ENCODE measurements at regions not wholly inside any gene's neighbourhood (a gene's known extent, or its start where the extent isn't known, plus 50 kb on each side); places are given as distances from the start of the nearest gene placed in this dataset.

- Histone ChIP-seq H3K36me3 (ENCODE audit: low read length) (no peaks in the 10 kb centered on the region), H3K9me2 (replicated peaks; ENCODE audit: insufficient read depth, low read length) (no peaks in the 10 kb centered on the region), H3K79me2 (ENCODE audit: insufficient read depth, low read length) (no peaks in the 10 kb centered on the region), H3K4me2 (ENCODE audit: low read depth, low read length, poor library complexity, severe bottlenecking) (no peak overlapping the region), H2AFZ (ENCODE audit: low read depth, low read length, severe bottlenecking) (no peak overlapping the region), H3K9me3 (ENCODE audit: insufficient read depth, low read length) (no peaks in the 10 kb centered on the region), H3K27ac (ENCODE audit: low read depth, low read length) (no peak overlapping the region), H3K4me3 (ENCODE audit: insufficient read depth, low read length, poor library complexity, severe bottlenecking) (no peak overlapping the region), H3K27me3 (ENCODE audit: low read length) (no peaks in the 10 kb centered on the region), H3F3A (ENCODE audit: insufficient read depth) (no peaks in the 10 kb centered on the region), H4K20me1 (ENCODE audit: low read depth, low read length) (no peaks in the 10 kb centered on the region), H3K9ac (ENCODE audit: low read length) (no peak overlapping the region)
- TF ChIP-seq EZH2phosphoT487 (conservative IDR thresholded peaks at IDR 0.05; ENCODE audit: low read length) = no peak
- TF ChIP-seq, protein P1, sequence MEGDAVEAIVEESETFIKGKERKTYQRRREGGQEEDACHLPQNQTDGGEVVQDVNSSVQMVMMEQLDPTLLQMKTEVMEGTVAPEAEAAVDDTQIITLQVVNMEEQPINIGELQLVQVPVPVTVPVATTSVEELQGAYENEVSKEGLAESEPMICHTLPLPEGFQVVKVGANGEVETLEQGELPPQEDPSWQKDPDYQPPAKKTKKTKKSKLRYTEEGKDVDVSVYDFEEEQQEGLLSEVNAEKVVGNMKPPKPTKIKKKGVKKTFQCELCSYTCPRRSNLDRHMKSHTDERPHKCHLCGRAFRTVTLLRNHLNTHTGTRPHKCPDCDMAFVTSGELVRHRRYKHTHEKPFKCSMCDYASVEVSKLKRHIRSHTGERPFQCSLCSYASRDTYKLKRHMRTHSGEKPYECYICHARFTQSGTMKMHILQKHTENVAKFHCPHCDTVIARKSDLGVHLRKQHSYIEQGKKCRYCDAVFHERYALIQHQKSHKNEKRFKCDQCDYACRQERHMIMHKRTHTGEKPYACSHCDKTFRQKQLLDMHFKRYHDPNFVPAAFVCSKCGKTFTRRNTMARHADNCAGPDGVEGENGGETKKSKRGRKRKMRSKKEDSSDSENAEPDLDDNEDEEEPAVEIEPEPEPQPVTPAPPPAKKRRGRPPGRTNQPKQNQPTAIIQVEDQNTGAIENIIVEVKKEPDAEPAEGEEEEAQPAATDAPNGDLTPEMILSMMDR (IDR thresholded peaks at IDR 0.05; ENCODE audit: insufficient read depth, low read length, poor library complexity, severe bottlenecking) = no peak
Measured at GRCh38 chr10:9274206-9274755, 1219.8 kb downstream of the GATA3 start.

- Histone ChIP-seq H2AFZ (ENCODE audit: low read depth, low read length, severe bottlenecking) (no peak overlapping the region), H3K9me2 (replicated peaks; ENCODE audit: insufficient read depth, low read length) (no peaks in the 10 kb centered on the region), H3K4me2 (ENCODE audit: low read depth, low read length, poor library complexity, severe bottlenecking) (no peak overlapping the region), H3K27me3 (ENCODE audit: low read length) (no peaks in the 10 kb centered on the region), H3K36me3 (ENCODE audit: low read length) (no peaks in the 10 kb centered on the region), H3K9ac (ENCODE audit: low read length) (no peak overlapping the region), H4K20me1 (ENCODE audit: low read depth, low read length) (no peaks in the 10 kb centered on the region), H3K79me2 (ENCODE audit: insufficient read depth, low read length) (no peaks in the 10 kb centered on the region), H3K9me3 (ENCODE audit: insufficient read depth, low read length) (no peaks in the 10 kb centered on the region), H3F3A (ENCODE audit: insufficient read depth) (no peaks in the 10 kb centered on the region), H3K4me3 (ENCODE audit: insufficient read depth, low read length, poor library complexity, severe bottlenecking) (no peak overlapping the region), H3K27ac (ENCODE audit: low read depth, low read length) (no peak overlapping the region)
- TF ChIP-seq EZH2phosphoT487 (conservative IDR thresholded peaks at IDR 0.05; ENCODE audit: low read length) = no peak
- TF ChIP-seq, protein P1 (IDR thresholded peaks at IDR 0.05; ENCODE audit: insufficient read depth, low read length, poor library complexity, severe bottlenecking) = no peak
Measured at GRCh38 chr10:9275861-9276260, 1221.4 kb downstream of the GATA3 start.

DNA sequence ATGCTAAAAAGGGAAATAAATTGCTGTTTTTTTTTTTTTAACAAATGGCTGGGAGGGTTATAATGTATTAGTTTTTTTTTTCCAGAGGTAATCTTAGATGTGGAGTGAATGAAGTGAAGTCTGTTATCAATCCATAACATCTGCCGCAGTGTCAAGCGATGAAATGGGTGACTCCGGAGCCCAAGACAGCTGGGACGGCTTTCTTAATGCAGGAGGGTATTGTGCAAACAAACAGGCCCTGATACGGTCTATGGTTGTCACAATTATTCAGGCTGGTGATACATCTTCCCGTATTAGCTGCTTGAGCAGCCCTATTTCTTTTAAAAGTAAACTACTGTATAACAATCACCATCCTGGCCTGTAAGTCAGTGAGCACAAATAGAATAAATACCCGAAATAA is 1231.2 kb downstream of the GATA3 start:
- Histone ChIP-seq H4K20me1 (ENCODE audit: low read depth, low read length) (no peaks in the 10 kb centered on the region), H3K9me3 (ENCODE audit: insufficient read depth, low read length) (no peaks in the 10 kb centered on the region), H3K9ac (ENCODE audit: low read length) (no peak overlapping the region), H3K9me2 (replicated peaks; ENCODE audit: insufficient read depth, low read length) (no peaks in the 10 kb centered on the region), H3K79me2 (ENCODE audit: insufficient read depth, low read length) (no peaks in the 10 kb centered on the region), H3K36me3 (ENCODE audit: low read length) (no peaks in the 10 kb centered on the region), H3K4me3 (ENCODE audit: insufficient read depth, low read length, poor library complexity, severe bottlenecking) (no peak overlapping the region), H3K27ac (ENCODE audit: low read depth, low read length) (no peak overlapping the region), H2AFZ (ENCODE audit: low read depth, low read length, severe bottlenecking) (no peak overlapping the region), H3F3A (ENCODE audit: insufficient read depth) (no peaks in the 10 kb centered on the region), H3K4me2 (ENCODE audit: low read depth, low read length, poor library complexity, severe bottlenecking) (no peak overlapping the region), H3K27me3 (ENCODE audit: low read length) (no peaks in the 10 kb centered on the region)
- TF ChIP-seq, protein P1 (IDR thresholded peaks at IDR 0.05; ENCODE audit: insufficient read depth, low read length, poor library complexity, severe bottlenecking) = no peak
- TF ChIP-seq EZH2phosphoT487 (conservative IDR thresholded peaks at IDR 0.05; ENCODE audit: low read length) = no peak
